NCI-H2227 treated with DMSO at 0.1 percent for 48 hours (cell line): ENCODE measurements at regions not wholly inside any gene's neighbourhood (a gene's known extent, or its start where the extent isn't known, plus 50 kb on each side); places are given as distances from the start of the nearest gene placed in this dataset.
"Not testable (repeated sequence)": the region's sequence is repeated elsewhere in the genome, so short reads cannot be mapped to it uniquely, and the experiment has no call there.

ENCODE experiments used
- DNase-seq: peaks from one replicate; lab custom pipeline; 2025; lab: John Stamatoyannopoulos, UW

DNA sequence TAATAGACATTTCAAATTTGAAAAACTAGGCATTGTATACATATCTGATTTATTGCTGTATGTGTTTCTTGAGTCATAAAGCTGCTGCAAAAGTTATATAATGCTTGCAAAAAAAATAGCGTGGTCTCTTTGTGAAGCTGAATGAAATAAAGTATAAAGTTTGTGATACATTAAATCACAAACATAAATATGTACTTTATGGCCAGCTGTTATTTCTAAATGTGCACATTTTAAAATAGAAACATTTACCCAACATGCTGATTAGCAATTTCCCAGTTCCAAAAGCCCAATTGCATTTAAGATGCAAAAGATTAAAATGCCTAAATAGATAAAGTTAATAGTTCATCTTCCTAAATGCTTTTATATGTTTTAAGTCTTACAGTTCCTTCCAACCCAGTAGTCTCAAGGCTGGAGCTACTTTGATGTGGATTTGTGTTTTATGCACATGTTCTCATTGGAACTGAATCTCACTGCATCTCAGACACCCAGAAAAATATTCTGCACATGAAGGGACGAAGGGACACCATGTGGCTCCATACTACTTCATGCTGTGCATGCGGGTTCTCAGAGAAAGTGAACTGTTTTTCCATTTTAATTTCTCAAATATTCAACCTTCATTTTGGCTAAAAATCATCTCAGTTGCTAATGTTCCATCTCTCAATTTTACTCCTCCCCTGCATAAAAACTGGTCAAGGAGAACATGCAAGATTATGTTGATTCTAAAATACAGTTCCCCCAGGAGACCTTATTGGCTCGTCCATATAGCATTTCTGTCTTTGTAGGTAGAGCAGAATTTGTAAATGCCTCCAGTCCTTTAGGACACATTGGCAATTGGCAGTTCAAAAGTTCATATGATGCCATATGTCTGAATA is 304.6 kb downstream of the MTX2 start:
- DNase-seq, result no peak

DNA sequence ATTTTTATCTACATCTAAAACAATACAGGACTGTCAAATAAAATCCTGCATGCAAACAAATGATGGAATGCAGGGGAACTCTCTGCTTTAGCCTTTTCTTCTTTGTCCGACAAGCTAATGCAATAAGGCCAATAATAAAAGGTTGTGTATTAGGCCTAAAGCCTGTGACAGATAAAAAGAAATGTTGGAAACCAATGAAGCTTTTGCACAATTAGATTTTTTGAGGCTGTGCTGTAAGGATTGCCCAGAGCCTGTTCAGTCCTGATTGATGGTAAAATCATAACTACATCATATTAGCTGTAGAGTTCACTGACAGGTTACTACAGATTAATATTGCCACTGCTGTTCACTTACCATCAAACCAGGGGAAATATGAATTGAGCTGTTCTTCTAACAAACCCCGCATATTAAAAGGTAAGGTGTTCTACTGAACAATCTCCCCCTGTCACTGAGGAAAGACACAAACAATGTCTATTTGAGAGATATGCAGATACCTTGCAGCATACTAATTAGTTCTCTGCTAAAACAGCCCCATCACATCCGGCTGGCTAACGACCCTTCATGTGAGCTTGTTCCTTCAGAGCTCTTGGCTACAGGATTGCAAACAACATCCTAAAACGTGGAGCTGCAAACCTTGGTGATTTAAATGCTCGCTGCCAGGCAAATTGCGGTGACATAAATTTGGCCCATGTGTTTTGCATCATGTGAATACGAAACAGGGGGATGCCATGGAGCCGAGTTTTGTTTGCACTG is 305.4 kb downstream of the MTX2 start:
- no peak for DNase-seq

DNA sequence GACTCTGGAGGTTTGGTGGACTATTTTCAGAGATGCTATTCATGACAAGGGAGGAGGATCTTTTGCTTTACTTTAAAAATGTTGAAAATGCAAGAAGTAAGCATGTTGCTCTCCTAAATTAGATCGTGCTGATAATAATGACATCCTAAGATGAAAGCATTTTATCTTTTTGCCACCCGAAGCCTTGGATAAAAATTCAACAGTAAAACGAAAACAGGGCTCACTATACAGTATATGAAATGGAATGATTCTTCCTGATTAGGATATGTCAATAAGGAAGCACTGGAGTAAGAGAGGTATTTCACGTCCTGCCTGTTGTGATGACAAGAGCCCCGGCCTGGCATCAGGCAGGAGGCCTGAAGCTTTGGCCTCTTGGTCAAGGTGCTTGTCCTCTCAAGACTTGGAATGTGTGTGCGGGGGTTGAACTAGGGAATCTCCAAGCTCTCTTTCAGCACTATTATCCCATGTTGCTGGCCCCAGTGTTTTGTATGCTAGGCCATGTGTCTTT is 306.0 kb downstream of the MTX2 start:
- no peak for DNase-seq

DNA sequence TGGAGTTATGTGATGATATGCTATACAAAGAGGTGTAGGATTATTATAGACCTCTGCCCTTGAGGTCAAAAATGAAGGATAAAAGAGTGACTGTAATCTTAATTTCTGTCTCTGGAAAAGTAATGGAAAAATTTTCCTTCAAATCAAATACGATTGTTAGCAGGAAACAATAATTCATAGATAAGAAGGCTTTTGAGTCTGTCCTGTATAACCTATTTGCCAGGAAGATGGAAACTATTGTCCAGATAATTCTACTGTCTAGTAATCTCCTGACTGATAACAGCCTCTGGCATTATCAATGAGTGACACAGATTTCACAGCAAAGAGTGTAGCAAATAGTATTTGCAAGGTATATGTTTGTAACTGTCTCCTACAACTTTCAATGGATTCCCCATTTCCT is 307.8 kb downstream of the MTX2 start:
- no peak for DNase-seq

DNA sequence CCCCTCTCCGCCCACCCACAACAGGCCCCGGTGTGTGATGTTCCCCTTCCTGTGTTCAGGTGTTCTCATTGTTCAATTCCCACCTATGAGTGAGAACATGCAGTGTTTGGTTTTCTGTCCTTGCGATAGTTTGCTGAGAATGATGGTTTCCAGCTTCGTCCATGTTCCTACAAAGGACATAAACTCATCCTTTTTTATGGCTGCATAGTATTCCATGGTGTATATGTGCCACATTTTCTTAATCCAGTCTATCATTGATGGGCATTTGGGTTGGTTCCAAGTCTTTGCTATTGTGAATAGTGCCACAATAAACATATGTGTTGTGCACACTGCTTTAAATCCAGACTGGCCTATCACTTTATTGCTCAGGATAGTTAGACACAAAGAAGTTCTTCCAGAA is 309.1 kb downstream of the MTX2 start:
- not testable (repeated sequence) for DNase-seq

DNA sequence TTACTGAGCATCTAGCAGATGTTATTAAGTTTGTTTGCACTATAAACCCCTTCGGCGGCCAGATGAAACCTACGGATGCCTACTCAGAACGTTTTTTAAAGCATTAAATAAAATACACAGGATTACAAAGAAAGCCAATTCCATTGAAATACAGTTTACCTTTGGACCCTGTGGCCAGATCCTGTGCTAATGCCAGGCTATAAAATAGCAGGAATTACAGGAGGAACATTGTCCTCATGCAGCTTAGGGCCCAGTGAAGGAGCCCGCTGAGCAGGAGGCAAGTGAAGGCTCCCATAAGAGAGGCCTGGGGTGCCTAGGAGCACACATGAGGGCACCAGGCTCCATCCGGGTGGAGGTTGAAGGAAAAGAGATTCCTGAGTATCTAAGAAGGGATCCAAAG is 310.4 kb downstream of the MTX2 start:
- no peak for DNase-seq

DNA sequence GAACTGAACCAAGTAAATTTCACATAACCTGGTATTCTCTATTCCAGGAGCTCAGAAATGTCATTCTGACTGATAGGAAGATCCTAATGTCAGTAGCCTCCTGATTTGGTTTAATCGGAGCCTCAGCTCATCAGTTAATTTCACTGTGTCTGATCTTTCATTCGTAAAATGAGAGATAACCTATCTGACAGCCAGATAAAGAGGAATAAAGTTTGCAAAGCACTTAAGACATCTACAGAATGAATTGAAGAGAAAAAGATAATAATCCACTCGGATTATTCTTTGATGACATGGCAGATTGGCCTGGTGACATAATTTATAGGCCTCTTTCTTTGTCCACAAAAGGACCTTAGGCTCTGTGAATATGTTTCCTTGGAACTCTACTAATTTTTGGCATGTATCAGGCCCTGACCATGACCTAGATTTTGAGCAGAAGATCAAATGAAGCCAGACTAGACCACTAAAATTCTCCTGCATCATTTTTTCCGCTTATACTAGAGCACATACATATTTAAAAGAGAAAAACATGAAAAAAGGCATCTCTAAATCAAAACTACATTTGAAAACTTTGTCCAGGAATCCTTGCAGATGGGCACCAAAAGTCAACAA is 312.4 kb downstream of the MTX2 start:
- DNase-seq, result no peak

DNA sequence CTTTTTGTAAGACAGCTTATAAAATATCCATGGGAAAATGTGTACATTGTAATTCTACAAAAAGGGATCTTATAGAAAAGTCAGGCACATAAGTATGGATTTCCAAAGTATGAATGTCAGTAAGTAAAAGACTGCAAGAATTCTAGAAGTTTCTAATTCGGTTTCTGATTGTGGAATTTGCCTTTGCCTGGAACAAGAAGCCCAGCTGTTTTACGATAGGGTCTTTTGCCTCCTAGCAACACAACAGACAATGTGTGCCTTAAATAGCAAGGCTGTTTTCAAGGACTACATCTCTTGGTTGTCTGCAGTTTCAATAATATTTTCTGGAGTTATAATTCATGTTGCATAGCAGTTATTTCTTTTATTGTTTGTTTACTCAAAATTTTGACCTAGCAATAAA is 312.9 kb downstream of the MTX2 start:
- DNase-seq, result no peak

DNA sequence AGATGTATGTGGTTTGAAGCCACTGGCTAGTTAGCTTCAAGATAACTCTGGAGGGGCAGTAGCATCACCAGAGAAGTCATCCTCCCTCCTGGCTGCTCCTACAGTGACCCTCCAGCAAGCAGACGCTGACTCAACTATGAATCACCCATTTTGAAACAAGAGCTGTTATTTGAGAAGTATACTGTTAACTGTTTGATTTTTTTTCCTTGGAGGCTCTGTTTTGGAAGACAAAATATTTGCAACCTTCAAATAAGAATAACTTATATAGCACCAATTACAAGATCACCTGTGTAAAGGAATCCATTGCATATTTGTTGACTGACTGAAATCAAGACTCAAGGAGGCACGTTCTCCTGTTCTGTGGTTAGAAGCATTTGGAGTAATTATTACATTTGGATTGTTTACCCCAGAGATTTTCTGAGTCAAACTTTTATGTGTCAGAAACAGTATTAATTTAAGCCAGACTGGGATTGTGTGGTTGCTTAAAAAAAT is 313.8 kb downstream of the MTX2 start:
- DNase-seq, result no peak

DNA sequence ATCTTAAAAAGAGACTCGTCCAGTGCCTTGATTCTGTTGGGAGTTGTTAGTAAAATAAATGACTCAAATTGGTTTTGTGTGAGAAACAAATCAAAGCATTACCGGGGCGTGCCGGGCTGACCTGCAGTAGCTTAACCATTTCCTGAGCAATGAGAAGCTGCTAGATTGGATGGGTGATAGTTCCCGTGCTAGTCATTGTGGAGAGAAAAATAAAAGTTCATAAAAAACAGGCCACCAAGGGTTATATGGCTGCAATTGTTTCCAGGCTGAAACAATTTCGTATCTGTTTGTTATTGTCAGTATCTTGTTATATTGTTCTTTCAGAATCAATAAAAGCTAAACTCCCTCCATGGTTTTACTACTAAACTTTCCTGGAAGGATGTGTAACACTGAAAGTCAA is 314.4 kb downstream of the MTX2 start:
- DNase-seq, result no peak

DNA sequence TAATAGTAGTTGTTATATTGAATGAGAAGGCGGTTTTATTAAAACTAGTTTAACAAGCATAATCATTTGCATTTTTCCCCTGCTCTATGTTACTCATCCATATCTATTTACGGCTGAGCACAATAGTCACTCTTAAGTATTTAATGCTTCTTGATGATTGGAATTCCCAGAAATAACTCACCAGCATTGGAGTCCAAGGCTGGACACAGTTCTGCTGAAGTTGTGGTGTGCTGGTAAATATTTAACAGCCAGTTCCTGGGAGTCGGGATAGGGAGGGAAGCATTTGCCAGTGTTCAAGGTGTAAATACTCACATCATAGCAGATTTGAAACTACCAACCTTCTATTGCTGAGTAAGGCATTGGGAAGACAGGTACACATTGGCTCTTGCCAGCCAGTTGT is 315.1 kb downstream of the MTX2 start:
- no peak for DNase-seq

DNA sequence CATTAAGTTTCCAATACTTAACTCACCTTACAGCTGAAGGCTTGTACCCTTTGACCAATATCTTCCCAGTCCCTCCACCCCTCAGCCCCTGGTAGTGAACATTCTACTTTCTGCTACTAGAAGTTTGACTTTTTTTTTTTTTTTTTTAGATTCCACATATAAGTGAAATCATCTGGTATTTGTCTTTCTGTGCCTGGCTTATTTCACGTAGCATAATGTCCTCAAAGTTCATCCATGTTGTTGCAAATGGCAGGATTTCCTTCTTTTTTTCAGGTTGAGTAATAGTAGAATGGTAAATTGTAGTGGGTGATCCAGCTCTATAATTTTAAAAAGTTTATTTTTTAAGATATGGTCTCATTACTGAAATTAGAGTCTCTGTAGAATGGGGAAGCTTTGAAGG is 316.0 kb downstream of the MTX2 start:
- DNase-seq, result no peak

DNA sequence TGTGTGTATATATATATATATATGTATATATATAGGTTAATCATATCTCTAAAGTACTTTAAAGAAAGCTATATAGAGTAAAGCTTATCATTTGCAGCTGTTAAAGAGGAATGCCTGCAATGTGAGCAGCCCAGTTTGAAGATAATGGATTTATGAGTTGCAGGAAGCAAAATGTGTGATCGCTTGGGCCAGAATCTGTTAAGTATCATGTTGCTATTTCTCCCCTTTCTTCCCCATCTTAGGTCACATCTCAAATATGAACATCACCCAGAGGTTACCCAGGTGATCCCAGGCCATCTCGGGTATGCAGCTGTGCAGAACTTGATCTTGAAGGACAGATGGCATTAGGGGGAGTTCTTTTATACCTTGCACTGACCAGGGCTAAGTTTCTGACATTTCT is 316.5 kb downstream of the MTX2 start:
- DNase-seq, result no peak

DNA sequence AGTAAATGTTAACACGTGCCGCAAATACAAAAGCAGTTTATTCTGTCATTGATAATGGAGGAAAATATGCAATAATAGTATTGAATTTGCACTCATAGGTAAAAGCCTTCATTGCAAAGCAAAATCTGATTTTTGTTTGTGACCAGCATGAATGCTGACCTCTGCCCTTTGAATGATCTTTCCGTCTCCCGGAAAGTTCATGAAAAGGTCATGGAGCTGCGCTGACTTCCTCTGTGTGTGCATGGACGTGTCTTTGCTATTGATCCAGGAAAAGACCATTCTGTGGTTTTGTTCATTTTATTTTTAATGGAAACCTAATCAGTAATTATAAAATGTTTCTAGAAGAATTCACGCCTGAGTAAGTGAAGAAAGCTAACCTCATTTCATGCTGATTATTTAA is 320.0 kb downstream of the MTX2 start:
- DNase-seq, result no peak

DNA sequence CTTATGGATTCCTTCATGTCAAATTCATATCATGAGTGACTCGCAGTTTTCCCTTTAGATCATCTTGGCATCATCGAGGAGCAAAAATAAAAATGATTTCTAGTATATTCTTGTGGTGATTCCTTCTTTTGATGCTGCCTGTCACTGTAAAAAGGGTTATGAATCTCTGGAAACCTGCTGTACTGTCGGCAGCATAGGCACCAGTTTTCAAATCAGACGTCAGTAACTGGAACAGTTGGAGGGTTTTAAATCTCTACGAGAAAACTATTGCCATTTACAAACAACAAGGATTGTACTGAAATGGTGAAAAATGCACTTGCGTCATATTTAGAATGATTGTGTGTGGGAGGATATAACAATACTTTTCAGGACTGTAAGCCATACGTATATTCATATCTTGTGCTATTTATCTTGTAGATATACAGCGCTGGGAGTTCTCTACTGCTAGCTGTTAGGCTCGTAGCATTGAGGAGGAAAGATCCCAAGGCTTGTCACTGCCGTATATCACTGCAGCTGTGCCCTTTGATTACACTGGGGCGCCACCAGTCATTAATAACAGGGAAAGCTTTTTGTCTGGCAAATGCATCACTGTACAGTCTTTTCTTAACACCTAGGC is 320.7 kb downstream of the MTX2 start:
- DNase-seq, result peak; percentile 25

DNA sequence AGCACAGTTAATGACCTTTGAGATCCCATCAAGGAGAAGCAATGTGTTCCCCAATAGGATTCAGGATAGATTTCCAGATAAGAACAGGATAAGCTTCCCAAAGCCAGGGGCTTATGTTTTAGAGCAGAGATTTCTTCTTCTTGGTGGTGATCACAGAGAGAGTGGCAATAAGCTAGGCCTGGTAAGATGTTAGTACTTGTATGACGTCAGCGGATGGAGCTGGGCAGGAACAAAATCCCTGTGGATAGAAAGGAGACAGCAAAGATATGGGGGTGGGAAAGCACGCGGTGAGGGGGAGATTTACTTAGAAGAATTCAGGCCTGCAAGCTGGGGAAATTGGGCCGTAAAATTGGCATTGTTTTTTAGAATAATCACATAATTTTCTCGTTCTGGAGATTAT is 323.0 kb downstream of the MTX2 start:
- no peak for DNase-seq

DNA sequence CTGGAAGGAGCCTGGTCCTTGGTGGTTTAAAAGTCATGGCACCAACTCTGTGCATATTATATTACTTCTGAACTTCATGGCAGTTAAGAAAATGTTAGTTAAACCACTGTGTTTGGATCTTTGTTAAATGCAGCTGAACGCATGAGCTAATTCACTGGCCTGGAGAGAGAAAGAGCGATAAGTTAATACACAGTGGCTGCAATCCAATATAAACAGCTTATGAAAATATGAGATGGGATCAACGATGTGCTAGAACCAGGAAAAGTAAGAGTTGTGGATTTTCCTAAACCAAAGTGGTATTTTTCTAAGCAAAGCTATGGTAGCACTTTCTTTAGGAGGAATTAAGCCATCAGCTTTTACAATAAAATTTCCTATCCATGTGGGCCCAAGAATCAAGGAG is 326.7 kb downstream of the MTX2 start:
- DNase-seq, result no peak

DNA sequence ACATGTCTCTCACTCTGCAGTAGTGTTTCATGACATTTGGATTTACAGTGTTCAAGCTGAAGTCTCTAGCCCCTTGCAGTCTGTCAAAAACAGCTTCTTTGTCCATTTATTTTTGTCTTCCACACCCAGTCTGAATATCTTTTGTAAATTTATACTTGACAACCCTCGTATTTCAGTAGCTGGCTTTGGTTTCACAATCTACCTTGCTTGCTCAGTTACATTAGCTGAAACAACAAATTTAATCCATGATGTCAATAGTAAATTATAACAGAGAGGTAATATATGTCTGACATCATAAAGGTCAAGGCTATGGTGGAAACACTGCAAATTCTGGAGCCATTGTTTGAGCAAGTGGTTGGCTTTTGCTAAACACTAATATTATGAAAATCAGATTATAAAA is 328.7 kb downstream of the MTX2 start:
- DNase-seq, result no peak

DNA sequence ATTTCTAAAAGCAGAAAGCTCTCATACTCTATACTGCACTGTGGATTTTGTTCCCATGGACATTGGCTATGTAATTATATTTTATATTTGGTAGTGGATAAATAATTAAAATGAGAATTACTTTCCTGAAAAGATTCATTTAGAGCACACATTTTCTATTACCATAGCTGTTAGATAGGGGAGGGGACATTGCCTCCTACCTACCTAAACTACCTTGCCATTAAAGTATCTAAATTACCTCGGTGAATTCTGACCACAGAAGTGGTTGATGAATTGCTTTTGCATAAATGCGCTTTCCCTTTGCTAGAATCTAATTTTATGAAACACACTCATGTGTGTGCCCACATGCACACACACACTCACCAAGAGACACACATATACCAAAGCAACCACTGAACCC is 329.1 kb downstream of the MTX2 start:
- no peak for DNase-seq

DNA sequence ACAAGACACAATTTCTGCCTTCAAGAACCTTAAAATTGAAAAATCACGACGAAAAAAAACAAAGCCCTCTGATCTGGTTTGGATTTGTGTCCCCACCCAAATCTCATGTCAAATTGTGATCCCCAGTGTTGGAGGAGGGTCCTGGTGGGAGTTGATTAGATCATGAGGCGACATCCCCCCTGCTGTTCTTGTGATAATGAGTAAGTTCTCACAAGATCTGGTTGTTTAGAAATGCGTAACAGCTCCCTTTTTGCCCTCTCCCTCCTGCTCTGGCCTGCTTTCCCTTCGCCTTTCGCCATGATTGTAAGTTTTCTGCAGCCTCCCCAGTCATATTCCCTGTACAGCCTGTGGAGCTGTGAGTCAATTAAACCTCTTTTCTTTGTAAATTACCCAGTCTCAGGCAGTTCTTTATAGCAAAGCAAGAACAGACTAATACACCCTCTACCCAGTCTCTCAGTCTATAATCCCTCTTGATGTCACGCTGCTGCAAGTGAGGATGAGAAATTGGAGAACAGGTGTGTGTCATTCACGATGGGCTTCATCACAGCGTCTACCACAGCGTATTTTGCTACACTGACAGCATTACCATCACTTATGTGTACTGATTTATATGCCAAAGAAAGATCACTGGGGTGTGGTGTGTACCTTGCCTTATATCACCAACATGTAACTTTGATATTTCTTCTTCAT is 330.7 kb downstream of the MTX2 start:
- no peak for DNase-seq

DNA sequence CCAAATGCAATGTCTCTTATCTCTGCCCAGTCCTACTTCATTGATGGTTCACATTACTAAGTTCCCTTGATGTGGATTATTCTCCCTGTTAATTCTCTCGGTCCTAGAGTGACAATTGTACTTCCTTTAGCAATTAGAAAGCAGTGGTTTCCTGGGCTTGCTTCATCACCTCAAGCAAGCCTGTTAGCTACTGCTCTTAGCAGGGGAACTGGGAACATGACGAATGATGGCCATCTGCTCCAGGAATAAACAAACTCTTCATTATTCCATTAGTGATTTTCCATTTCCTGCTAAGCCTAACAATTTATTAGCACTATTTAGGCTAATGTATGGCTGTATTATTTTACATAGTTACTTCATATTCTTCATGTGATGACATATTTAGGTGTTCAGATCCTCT is 331.8 kb downstream of the MTX2 start:
- no peak for DNase-seq

DNA sequence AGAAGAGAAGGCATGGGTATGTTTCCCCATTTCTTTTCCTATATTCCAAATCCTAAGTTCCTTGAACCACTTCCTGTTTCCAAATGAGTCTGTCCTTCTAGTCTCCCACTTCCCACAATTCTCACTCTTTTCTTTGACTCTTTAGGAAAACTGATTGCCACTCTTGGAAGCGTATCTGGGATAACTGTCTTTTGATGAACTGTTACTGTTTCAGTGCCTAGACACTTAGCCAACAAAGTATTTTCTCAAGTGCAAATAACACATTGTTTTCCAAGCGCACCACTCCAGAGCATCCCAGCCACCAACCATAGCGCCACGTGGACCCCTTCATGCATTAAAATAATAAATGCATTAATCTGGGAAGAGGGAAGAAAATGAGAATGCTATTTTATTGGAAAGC is 342.8 kb downstream of the MTX2 start:
- DNase-seq, result no peak
